ENCODE measurements at regions not wholly inside any gene's neighbourhood (a gene's known extent, or its start where the extent isn't known, plus 50 kb on each side); places are given as distances from the start of the nearest gene placed in this dataset.

GRCh38 chr20:51871943-51872342, 69.6 kb upstream of the SALL4 start:
- TF ChIP-seq EGR1 (IDR thresholded peaks at IDR 0.05) (no peak), USF1 (IDR thresholded peaks at IDR 0.05) (no peak), TAF1 (IDR thresholded peaks at IDR 0.05; ENCODE audit: low read depth) (no peak), EP300 (IDR thresholded peaks at IDR 0.05; ENCODE audit: borderline replicate concordance) (no peak), YY1 (IDR thresholded peaks at IDR 0.05; ENCODE audit: low read depth) (no peak), TCF12 (IDR thresholded peaks at IDR 0.05; ENCODE audit: low read depth) (no peak), CEBPB (IDR thresholded peaks at IDR 0.05) (no peak)
- TF ChIP-seq, protein P1, sequence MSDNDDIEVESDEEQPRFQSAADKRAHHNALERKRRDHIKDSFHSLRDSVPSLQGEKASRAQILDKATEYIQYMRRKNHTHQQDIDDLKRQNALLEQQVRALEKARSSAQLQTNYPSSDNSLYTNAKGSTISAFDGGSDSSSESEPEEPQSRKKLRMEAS (IDR thresholded peaks at IDR 0.05), result no peak
- TF ChIP-seq, protein P2, sequence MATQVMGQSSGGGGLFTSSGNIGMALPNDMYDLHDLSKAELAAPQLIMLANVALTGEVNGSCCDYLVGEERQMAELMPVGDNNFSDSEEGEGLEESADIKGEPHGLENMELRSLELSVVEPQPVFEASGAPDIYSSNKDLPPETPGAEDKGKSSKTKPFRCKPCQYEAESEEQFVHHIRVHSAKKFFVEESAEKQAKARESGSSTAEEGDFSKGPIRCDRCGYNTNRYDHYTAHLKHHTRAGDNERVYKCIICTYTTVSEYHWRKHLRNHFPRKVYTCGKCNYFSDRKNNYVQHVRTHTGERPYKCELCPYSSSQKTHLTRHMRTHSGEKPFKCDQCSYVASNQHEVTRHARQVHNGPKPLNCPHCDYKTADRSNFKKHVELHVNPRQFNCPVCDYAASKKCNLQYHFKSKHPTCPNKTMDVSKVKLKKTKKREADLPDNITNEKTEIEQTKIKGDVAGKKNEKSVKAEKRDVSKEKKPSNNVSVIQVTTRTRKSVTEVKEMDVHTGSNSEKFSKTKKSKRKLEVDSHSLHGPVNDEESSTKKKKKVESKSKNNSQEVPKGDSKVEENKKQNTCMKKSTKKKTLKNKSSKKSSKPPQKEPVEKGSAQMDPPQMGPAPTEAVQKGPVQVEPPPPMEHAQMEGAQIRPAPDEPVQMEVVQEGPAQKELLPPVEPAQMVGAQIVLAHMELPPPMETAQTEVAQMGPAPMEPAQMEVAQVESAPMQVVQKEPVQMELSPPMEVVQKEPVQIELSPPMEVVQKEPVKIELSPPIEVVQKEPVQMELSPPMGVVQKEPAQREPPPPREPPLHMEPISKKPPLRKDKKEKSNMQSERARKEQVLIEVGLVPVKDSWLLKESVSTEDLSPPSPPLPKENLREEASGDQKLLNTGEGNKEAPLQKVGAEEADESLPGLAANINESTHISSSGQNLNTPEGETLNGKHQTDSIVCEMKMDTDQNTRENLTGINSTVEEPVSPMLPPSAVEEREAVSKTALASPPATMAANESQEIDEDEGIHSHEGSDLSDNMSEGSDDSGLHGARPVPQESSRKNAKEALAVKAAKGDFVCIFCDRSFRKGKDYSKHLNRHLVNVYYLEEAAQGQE (IDR thresholded peaks at IDR 0.05; ENCODE audit: low read depth), result no peak

Data from Ishikawa (cell line).